GM21723 (cell line): ENCODE measurements at regions not wholly inside any gene's neighbourhood (a gene's known extent, or its start where the extent isn't known, plus 50 kb on each side); places are given as distances from the start of the nearest gene placed in this dataset.
"Not testable (repeated sequence)": the region's sequence is repeated elsewhere in the genome, so short reads cannot be mapped to it uniquely, and the experiment has no call there.

Experiments used
- ATAC-seq: cut with Tn5 transposase; IDR thresholded peaks from one replicate; pipeline ENCODE4 v1.9.1; 2021; ENCODE audit warnings: mild to moderate bottlenecking, moderate library complexity; ENCODE audit not compliant: unreplicated experiment

GRCh38 chr3:24545887-24546286 is 51.2 kb upstream of the THRB start:
- no peak for ATAC-seq

DNA sequence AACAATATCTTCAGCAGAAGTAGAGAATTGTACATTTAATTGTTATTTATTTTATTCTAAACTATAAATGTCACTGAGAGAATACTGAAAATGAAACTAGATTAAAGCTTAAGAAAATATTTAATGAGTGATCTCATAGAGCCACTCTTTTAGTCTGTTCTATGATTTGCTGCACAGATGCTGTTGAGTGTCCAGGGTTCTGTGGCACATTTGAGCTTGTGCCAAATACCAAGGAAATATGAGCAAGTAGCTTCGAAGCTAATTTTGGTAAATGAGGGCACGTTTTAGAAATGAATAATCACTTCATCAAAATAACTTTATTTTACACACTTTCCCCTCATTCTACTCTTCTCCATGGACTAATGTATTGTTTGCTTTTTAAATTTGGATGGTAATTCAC is 53.6 kb upstream of the THRB start:
- no peak for ATAC-seq

- no peak for ATAC-seq
Observed at GRCh38 chr3:24550588-24550987, 55.9 kb upstream of the THRB start.

DNA sequence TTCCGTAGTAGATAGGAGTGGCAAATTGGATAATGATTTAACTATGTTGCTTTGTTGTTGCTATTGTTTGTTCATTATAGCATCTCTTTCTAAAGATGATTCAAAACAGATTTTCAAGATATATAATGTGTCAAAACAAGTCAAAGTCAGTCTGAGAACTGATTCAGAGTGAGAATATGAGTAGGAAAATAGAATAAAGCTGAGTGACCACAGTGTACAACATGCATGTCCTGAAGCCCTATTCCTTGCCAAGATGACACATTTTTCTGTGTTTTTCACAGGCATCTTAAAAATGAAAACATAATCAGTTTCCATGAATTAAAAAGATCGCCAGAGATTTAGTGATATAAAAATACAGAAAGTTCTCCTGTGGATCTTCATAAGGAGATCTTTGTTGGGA is 57.0 kb upstream of the THRB start:
- no peak for ATAC-seq

- no peak for ATAC-seq
Observed at GRCh38 chr3:24562895-24563294, 68.2 kb upstream of the THRB start.

GRCh38 chr3:24565053-24565452 is 70.4 kb upstream of the THRB start:
- ATAC-seq, result no peak

GRCh38 chr3:24565656-24566055 is 71.0 kb upstream of the THRB start:
- ATAC-seq, result no peak

DNA sequence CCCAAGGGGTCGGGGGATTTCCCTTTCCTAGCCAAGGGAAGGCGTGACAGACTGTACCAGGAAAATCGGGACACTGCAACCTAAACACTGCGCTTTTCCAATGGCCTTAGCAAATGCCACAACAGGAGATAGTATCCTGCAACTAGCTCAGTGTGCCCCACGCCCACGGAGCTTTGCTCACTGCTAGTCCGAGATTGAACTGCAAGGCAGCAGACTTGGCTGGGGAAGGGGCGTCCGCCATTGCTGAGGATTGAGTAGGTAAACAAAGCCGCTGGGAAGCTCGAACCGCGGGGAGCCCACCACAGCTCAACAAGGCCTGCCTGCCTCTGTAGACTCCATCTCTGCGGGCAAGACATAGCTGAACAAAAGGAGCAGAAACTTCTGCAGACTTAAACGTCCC is 72.3 kb upstream of the THRB start:
- no peak for ATAC-seq

DNA sequence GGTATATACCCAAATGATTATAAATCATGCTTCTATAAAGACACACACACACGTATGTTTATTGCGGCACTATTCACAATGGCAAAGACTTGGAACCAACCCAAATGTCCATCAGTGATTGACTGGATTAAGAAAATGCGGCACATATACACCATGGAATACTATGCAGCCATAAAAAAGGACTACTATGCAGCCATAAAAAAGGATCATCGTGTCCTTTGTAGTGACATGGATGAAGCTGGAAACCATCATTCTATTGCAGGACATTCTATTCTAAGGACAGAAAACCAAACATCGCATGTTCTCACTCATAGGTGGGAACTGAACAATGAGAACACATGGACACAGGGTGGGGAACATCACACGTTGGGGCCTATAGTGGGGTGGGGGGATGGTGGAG is 77.8 kb upstream of the THRB start:
- ATAC-seq, result not testable (repeated sequence)

GRCh38 chr3:24573576-24573975 is 78.9 kb upstream of the THRB start:
- no peak for ATAC-seq

DNA sequence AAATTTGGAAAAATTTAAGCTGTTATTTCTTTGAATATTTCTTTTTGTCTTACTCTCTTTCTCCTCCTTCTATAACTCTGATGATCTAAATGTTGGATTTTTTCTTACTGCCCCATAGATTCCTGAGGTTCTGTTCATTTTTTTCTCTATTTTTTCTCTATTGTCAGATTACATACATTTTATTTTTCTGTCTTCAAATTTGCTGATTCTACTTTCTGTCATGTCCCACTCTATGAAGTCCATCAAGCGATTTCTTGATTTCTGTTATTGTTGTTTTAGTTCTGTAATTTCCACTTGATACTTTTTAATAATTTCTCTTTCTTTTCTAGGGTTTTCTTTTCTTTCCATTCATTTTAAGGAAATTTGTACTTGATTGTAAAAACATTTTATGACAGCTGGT is 83.7 kb upstream of the THRB start:
- ATAC-seq, result no peak

- ATAC-seq, result no peak
Observed at GRCh38 chr3:24578951-24579421, 84.3 kb upstream of the THRB start.

DNA sequence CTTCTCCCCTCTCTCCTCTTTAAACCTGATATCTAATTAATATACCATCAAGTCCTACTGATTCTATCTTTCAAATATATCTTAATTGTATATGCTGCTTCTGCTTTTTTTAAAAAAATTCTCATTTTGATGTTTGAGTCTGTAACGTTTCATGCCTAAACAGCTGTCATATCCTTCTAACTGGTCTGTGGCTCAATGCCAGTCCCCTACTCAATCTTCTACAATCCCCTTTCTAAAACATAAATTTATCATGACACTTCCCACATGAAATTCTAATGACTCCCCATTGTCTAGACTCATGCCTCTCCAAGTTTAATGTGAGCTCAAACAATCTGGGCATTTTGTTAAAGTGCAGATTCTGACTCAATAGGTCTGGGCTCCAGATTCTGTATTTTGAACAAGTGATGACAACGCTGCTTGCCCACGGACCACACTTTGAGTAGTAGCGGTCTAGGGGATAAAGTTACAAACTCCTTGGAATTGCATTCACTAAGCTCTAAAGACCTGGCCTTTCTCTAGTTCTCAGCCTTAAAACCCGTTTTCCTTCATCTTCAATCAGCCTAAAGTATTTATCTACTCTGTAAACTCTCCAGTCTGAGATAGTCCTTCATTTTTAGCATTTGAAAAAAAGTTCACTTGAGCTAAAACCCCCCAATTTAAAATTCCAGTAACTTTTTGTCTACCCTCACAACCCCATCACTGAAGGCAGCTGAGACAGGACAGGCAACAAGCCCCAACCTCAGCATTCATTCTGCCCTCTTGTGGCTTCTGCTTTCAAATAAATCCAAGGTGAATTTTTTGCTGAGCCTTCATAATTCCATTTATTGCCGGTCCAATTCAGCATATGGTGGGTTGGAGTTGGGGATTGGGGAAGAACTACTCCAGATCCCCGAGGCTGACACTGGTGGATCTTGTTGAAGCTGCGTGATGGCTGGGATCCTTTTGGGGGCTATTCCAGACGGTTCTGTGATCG is 88.1 kb upstream of the THRB start:
- no peak for ATAC-seq

- no peak for ATAC-seq
Observed at GRCh38 chr3:24586920-24587319, 92.3 kb upstream of the THRB start.

DNA sequence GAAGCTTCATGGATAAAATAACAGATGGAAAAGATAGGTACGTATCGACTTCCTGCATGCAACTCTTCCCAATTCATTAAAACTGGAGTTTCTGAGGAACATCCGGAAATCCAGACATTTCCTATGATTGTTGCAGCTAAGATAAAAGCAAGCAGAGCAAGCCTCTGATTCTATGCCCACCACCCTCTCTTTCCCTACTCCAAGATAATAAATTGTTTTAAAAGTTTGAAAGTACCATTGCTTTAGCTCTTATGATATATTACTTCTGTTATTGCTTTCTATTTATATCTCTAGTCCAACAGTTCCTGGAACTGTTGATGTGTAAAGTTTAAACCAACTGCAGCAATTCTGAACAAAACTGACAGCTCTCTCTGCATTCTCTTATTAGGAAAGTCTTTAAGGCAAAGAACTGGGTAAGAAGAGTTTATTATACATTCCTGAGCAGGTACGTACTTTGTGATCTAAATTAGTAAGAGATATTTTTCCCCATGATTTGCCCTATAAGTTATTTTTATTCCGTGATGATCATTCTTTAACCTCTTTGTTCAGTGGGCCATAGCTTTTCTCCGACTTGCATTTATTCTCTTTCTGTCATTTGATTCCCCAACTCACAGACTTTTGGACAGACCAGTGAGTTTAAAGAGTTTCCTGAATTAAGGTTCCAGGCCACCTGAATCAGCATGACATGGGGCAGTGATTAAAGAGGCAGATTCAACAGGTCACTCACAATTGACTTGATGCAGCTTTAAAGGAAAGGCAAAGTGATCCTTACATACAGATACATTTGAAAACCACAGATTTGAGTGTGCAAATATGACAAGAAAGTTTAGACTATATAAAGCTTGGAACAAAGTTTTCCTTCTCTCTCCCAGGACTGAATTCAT is 94.2 kb upstream of the THRB start:
- no peak for ATAC-seq

GRCh38 chr3:24589513-24589851 is 94.8 kb upstream of the THRB start:
- no peak for ATAC-seq

DNA sequence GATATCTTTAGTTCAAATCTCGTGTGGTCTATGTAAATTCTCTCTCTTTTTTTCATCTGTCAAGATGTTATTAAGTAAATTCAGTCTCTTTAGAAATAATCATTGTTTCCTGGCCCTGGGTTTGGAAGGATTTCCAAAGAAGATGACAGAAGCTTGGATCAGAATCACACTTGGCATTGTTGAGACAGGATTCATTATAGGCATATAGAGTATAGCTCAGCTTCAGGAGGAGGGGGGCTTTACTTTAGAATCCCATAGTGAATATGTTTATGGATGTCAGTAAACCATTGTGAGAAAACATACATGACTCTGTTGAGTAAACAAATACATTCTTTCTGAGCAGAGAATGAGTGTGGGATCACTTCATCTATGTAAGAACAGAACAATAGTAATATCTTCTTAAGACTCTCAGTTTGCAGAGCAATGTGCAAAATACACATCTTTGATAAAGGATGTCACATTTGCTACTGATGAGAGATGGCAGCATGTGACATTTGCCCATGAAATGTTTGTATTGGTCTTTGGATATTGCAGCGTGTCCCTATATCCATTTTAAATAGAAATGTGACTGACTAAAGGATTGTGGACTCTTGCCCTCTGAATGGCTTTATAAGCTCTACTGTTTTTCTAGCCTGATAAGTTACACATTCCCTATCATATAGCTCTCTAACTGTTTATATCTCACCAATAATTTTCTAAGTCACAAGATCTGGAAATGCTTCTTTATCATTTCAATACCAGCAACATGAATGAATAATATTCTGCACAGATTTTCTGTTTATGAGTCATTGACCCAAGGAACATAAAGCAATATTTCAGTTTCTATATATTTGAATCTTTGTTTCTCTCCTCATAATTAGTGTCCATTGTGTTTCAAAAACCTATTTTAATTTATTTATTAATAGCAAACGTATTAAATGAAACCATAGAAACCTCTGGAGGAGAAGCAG is 95.6 kb upstream of the THRB start:
- no peak for ATAC-seq

- no peak for ATAC-seq
Observed at GRCh38 chr3:24591191-24591590, 96.5 kb upstream of the THRB start.

GRCh38 chr3:24591661-24592555 is 97.3 kb upstream of the THRB start:
- no peak for ATAC-seq

DNA sequence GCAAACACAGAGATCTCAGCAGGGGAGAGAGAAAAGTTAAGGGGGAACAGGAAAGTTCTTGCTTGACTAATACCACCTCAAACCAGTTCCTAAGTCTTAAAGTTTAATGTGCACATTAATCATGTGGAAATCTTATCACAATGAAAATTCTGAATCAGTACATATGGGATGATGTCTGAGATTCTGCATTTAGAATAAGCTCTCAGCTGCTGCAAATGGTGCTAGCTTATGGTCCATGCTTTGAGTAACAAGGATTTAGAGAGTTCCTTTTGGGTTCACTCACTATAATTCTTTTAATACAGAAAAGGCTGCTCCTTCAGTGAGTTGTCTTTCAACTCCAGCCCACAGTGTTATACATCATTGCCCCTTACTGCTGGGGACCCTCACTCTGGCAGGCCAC is 99.5 kb upstream of the THRB start:
- no peak for ATAC-seq
